HCT116 (cell line): ENCODE measurements at regions not wholly inside any gene's neighbourhood (a gene's known extent, or its start where the extent isn't known, plus 50 kb on each side); places are given as distances from the start of the nearest gene placed in this dataset.
"Not testable (repeated sequence)": the region's sequence is repeated elsewhere in the genome, so short reads cannot be mapped to it uniquely, and the experiment has no call there.

Source experiments
- ATAC-seq: fragments of 200-7000 bp; cut with Tn5 transposase; 2 replicates; pipeline ENCODE4 v1.9.1; 2020; ENCODE audit warnings: mild to moderate bottlenecking, moderate library complexity
- BruUV-seq: library from RNA; stranded (reverse); fragments of 400-500 nt; replicated peaks from 2 replicates; lab custom pipeline; 2021; lab: Mats Ljungman, UMichigan
- CTCF ChIA-PET: fragments of 300-600 bp; sonication (Branson Sonifier 250); formaldehyde crosslinking; loops from one replicate; lab custom pipeline; 2021; ENCODE audit warnings: antibody characterized with exemption; lab: Charles Lee
- POLR2A ChIA-PET: fragments of 300-600, 350-600 bp; sonication (Branson Sonifier 250); formaldehyde crosslinking; loops from one replicate; lab custom pipeline; 2021; ENCODE audit warnings: antibody characterized with exemption; lab: Charles Lee
- RAD21 ChIA-PET, 2 experiments: fragments of 300-600 bp; sonication (Branson Sonifier 250); formaldehyde crosslinking; loops; one replicate each; lab custom pipeline; 2023; ENCODE audit warnings: low total read pairs in 2 of 2; ENCODE audit not compliant: uncharacterized antibody in 2 of 2, unreplicated experiment in 2 of 2, low non-redundant PET in 1 of 2; lab: Charles Lee
- DNase-seq: peaks from one replicate; pipeline ENCODE4 v3.0.0-alpha.2; 2010; ENCODE audit warnings: low read depth, low spot score
- H2AFZ ChIP-seq: fragments of 200-600 bp; shearing (Covaris generic), sonication (generic); 2 replicates; pipeline ENCODE4 v1.6.1; 2017; ENCODE audit warnings: low read depth, mixed run types, mixed read lengths, antibody characterized with exemption, low read length; ENCODE audit not compliant: poor library complexity, severe bottlenecking
- H3K27ac ChIP-seq: 2 replicates; pipeline ENCODE4 v1.5.1; 2012; ENCODE audit warnings: low read depth, low read length
- H3K27me3 ChIP-seq: fragments of 200-600 bp; sonication (generic); 2 replicates; pipeline ENCODE4 v1.6.1; 2016; ENCODE audit warnings: mixed run types, low read length, mixed read lengths; ENCODE audit not compliant: insufficient read depth
- H3K36me3 ChIP-seq, 2 experiments: fragments of 200-500 bp in 1 of 2; fragments of 200-600 bp in 1 of 2; sonication (Bioruptor generic) in 1 of 2; sonication (generic) in 1 of 2; 2 replicates each; pipeline versions ENCODE4 v1.5.1 to v1.6.1; 2014 to 2016; ENCODE audit warnings: low read length in 2 of 2, inconsistent platforms in 1 of 2, mixed read lengths in 1 of 2, mixed run types in 1 of 2; ENCODE audit not compliant: insufficient read depth in 2 of 2, control insufficient read depth in 1 of 2
- H3K4me1 ChIP-seq, 2 experiments: fragments of 200-600 bp in 1 of 2; sonication (generic) in 1 of 2; 2 replicates each; pipeline versions ENCODE4 v1.5.1 to v1.6.1; 2012 to 2017; ENCODE audit warnings: low read length in 2 of 2, inconsistent platforms in 1 of 2, mild to moderate bottlenecking in 1 of 2, mixed read lengths in 1 of 2, mixed run types in 1 of 2, moderate library complexity in 1 of 2; ENCODE audit not compliant: insufficient read depth in 2 of 2, control insufficient read depth in 1 of 2
- H3K4me2 ChIP-seq: fragments of 200-600 bp; sonication (generic); 2 replicates; pipeline ENCODE4 v1.6.1; 2017; ENCODE audit warnings: mixed run types, low read length, mixed read lengths
- H3K4me3 ChIP-seq, 2 experiments: fragments of 200-600 bp in 1 of 2; sonication (generic) in 1 of 2; replicated peaks in 1 of 2; 2 replicates each; pipeline ENCODE4 v1.5.1; 2011 to 2016; ENCODE audit warnings: low read length in 2 of 2, control low read depth in 1 of 2, low read depth in 1 of 2, mild to moderate bottlenecking in 1 of 2, mixed read lengths in 1 of 2, mixed run types in 1 of 2
- H3K79me2 ChIP-seq: fragments of 200-600 bp; sonication (generic); 2 replicates; pipeline ENCODE4 v1.6.1; 2017; ENCODE audit warnings: mild to moderate bottlenecking, mixed run types, low read length, moderate library complexity, mixed read lengths; ENCODE audit not compliant: insufficient read depth
- H3K9ac ChIP-seq: fragments of 200-600 bp; sonication (generic); 2 replicates; pipeline ENCODE4 v1.6.1; 2016; ENCODE audit warnings: low read length, mixed read lengths
- H3K9me2 ChIP-seq: fragments of 200-600 bp; sonication (generic), shearing (Covaris generic); 2 replicates; pipeline ENCODE4 v1.6.1; 2017; ENCODE audit warnings: mixed run types, mild to moderate bottlenecking, moderate library complexity; ENCODE audit not compliant: insufficient read depth
- H3K9me3 ChIP-seq, 2 experiments: fragments of 200-500 bp in 1 of 2; fragments of 200-600 bp in 1 of 2; sonication (Bioruptor generic) in 1 of 2; sonication (generic) in 1 of 2; 2 replicates each; pipeline ENCODE4 v1.6.1; 2014 to 2017; ENCODE audit warnings: low read length in 2 of 2, mixed read lengths in 2 of 2, inconsistent platforms in 1 of 2, low read depth in 1 of 2, mild to moderate bottlenecking in 1 of 2, mixed run types in 1 of 2, moderate library complexity in 1 of 2; ENCODE audit not compliant: control insufficient read depth in 1 of 2, insufficient read depth in 1 of 2
- H4K20me1 ChIP-seq: fragments of 200-600 bp; sonication (generic), shearing (Covaris generic); 2 replicates; pipeline ENCODE4 v1.6.1; 2017; ENCODE audit warnings: mixed run types, mild to moderate bottlenecking, moderate library complexity; ENCODE audit not compliant: insufficient read depth
- EGR1 ChIP-seq: IDR thresholded peaks from 2 replicates; pipeline ENCODE4 v1.6.1; 2012; ENCODE audit warnings: low read depth
- EZH2 ChIP-seq: fragments of 200-600 bp; sonication (generic); IDR thresholded peaks from 2 replicates; pipeline ENCODE4 v1.6.1; 2017; ENCODE audit warnings: antibody characterized with exemption, mixed run types
- JUND ChIP-seq: IDR thresholded peaks from 2 replicates; pipeline ENCODE4 v1.6.1; 2012
- POLR2AphosphoS5 ChIP-seq: IDR thresholded peaks from 2 replicates; pipeline ENCODE4 v1.6.1; 2011; ENCODE audit warnings: mild to moderate bottlenecking, low read depth, low read length, moderate library complexity
- RAD21 ChIP-seq: IDR thresholded peaks from 2 replicates; pipeline ENCODE4 v1.6.1; 2012; ENCODE audit warnings: low read depth, mild to moderate bottlenecking
- SIN3A ChIP-seq: IDR thresholded peaks from 2 replicates; pipeline ENCODE4 v1.6.1; 2012; ENCODE audit warnings: low read depth
- SP1 ChIP-seq: IDR thresholded peaks from 2 replicates; pipeline ENCODE4 v1.6.1; 2012; ENCODE audit warnings: low read depth
- SRF ChIP-seq: IDR thresholded peaks from 2 replicates; pipeline ENCODE4 v1.6.1; 2012; ENCODE audit warnings: low read depth
- YY1 ChIP-seq: IDR thresholded peaks from 2 replicates; pipeline ENCODE4 v1.6.1; 2011; ENCODE audit warnings: low read length, low read depth, moderate library complexity, mild to moderate bottlenecking; ENCODE audit not compliant: insufficient replicate concordance; ENCODE audit errors: extremely low read depth
- intact Hi-C: fragments of 100-400 bp; cut with micrococcal nuclease; formaldehyde crosslinking; loops from 2 replicates; pipeline ENCODE4 v1.10.0; 2022

DNA sequence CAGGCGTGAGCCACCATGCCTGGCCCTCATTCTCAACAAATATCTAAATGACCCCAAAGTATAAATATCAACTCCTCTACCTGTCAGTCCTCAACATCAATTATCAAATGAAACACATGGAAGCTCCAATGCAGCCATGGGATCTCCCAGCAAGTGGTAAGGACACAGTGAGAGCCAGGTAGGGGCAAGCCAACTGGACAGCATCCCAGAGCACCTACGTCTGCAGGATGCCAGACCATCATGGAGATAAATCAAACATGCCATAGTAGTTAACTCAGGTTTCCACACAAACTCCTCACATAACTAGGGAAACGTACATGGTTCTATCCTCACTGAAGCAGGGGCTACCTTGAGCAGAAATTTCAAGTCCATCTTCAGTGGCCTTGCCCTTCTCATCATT, 159.9 kb upstream of the MED14 start:
- no peaks in the 10 kb centered on the region for H3K9me3 ChIP-seq
- no TSS peak for BruUV-seq
- H2AFZ ChIP-seq = no peak overlapping the region
- no peak for TF ChIP-seq EZH2
- H3K79me2 ChIP-seq = no peaks in the 10 kb centered on the region
- H3K27ac ChIP-seq = no peak overlapping the region
- no peak for DNase-seq
- RAD21 ChIA-PET = no interaction called here
- no peaks in the 10 kb centered on the region for H4K20me1 ChIP-seq
- no peak overlapping the region for H3K4me2 ChIP-seq
- H3K27me3 ChIP-seq = no peaks in the 10 kb centered on the region
- ATAC-seq = no peak
- peaks cover 0 to 8% of the 10 kb centered on the region in 2 experiments; a peak in 1 of 4 replicates for H3K4me1 ChIP-seq
- H3K4me3 ChIP-seq = no peak overlapping the region
- intact Hi-C loops = no loop called here
- no peaks in the 10 kb centered on the region for H3K9me2 ChIP-seq
- no peak overlapping the region for H3K9ac ChIP-seq
- CTCF ChIA-PET = no interaction called here
- POLR2A ChIA-PET = no interaction called here
- H3K36me3 ChIP-seq = no peaks in the 10 kb centered on the region

DNA sequence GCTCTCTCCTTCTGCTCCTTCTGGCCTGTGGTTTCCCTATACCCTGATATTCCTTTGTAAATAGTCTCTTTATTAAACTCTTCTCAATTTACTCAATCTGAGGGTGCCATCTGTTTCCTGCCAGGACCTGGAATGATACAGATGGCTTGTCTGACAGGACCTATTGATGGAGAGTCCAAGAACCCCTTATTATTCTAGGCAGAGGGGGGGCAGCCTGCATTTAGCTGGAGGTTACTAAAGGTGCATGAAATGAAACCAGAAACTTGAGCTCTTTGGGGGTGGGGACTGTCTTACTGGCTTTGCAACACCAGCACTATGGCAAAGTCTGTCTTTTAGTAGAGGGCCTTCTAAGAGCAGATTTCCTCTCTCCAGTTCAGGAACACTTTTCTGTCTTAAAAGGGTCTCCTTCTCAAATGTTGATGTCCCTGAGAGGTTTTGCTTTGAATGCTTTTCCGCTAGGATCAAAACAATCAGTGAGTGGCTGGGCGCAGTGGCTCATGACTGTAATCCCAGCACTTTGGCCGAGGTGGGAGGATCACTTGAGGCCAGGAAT, 162.5 kb upstream of the MED14 start:
- H3K27ac ChIP-seq = no peak overlapping the region
- RAD21 ChIA-PET = no interaction called here
- H3K79me2 ChIP-seq = no peaks in the 10 kb centered on the region
- no peak overlapping the region for H3K4me3 ChIP-seq
- POLR2A ChIA-PET = no interaction called here
- H3K9me2 ChIP-seq = no peaks in the 10 kb centered on the region
- H3K27me3 ChIP-seq = no peaks in the 10 kb centered on the region
- no peak overlapping the region for H3K4me2 ChIP-seq
- no peak for TF ChIP-seq SRF
- no peak for TF ChIP-seq EGR1
- TF ChIP-seq RAD21 = no peak
- TF ChIP-seq YY1 = no peak
- TF ChIP-seq SIN3A = no peak
- TF ChIP-seq POLR2AphosphoS5 = no peak
- no peak for TF ChIP-seq JUND
- TF ChIP-seq SP1 = no peak
- no peaks in the 10 kb centered on the region for H3K36me3 ChIP-seq
- H4K20me1 ChIP-seq = no peaks in the 10 kb centered on the region
- H3K9ac ChIP-seq = no peak overlapping the region
- CTCF ChIA-PET = no interaction called here
- H3K4me1 ChIP-seq = peaks cover 0 to 8% of the 10 kb centered on the region in 2 experiments; a peak in 1 of 4 replicates
- intact Hi-C loops = no loop called here
- no peak for ATAC-seq
- DNase-seq = no peak
- BruUV-seq = no TSS peak
- H2AFZ ChIP-seq = no peak overlapping the region
- no peaks in the 10 kb centered on the region for H3K9me3 ChIP-seq

DNA sequence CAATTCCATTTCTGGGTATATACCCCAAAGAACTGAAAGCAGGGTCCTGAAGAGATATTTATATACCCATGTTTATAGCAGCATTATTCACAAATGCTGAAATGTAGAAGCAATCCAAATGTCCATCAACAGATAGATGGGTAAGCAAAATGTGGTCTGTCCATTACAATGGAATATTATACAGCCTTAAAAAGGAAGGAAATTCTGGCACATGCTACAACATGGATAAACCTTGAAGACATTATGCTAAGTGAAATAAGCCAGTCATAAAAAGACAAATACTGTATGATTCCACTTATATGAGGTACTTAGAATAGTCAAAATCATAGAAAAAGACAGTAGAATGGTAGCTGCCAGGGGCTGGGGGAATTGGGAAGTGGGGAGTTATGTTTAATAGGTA, 169.4 kb upstream of the MED14 start:
- H3K27me3 ChIP-seq, H3K4me2 ChIP-seq, H2AFZ ChIP-seq, RAD21 ChIA-PET, H3K79me2 ChIP-seq, H4K20me1 ChIP-seq, H3K27ac ChIP-seq, BruUV-seq, intact Hi-C loops, H3K9me3 ChIP-seq, H3K4me3 ChIP-seq, DNase-seq, POLR2A ChIA-PET, H3K9ac ChIP-seq, CTCF ChIA-PET, H3K9me2 ChIP-seq, ATAC-seq, H3K36me3 ChIP-seq: not testable (repeated sequence)
- peaks cover 16 to 19% of the 10 kb centered on the region in 2 experiments for H3K4me1 ChIP-seq
